ENCODE measurements at regions not wholly inside any gene's neighbourhood (a gene's known extent, or its start where the extent isn't known, plus 50 kb on each side); places are given as distances from the start of the nearest gene placed in this dataset.
"Not testable (repeated sequence)": the region's sequence is repeated elsewhere in the genome, so short reads cannot be mapped to it uniquely, and the experiment has no call there.

DNA sequence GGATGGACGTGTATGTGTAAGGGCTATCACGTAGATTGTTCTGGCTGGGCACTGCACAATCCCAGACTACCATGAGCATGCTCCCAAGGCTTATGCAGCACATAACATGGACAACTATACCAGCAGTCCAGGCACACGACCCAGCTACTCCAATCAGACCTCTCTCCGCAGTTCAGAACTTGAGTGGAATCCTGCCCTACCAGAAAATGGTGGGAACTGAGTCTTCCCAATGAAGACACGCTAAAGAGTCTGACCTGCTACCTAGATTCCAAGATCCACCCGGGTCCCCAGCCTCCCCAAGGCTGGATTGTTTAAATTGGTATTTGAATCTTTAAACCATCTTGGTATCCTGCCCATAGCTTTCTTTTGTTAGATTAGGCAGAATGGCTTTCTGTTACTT lies 251.3 kb upstream of the KAZN start:
- DNase-seq (ENCODE audit: low read depth), result no peak

DNA sequence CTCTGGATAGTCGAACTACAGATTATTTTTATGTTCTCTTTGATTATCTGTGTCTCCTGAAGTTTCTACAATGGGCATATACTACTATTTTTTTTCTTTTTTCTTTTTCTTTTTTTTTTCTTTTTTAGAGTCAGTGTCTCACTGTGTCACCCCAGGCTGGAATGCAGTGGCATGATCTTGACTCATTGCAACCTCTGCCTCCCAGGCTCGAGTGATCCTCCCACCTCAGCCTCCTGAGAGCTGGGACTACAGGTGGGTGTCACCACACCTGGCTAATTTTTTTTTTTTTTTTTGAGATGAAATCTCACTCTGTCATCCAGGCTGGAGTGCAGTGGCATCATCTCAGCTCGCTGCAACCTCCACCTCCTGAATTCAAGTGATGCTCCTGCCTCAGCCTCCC lies 250.7 kb upstream of the KAZN start:
- DNase-seq (ENCODE audit: low read depth), result no peak

DNA sequence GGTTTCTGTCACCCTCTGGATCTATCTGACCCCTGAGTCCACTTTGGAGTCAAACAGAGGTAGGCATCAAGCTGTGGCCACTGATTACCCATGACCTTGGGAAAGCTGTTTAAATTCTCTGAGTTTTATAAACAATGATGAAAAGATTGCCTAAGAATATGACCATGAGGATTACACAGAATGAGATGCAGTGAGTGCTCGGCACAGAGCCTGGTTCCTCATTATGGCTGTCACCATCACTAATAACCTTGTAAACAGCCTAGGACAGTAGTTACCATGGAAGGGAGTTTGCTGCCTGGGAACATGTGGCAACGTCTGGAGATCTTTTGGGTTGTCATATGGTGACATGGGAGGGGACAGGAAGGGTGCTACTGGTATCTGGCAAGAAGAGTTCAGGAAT lies 248.3 kb upstream of the KAZN start:
- no peak for DNase-seq (ENCODE audit: low read depth)

DNA sequence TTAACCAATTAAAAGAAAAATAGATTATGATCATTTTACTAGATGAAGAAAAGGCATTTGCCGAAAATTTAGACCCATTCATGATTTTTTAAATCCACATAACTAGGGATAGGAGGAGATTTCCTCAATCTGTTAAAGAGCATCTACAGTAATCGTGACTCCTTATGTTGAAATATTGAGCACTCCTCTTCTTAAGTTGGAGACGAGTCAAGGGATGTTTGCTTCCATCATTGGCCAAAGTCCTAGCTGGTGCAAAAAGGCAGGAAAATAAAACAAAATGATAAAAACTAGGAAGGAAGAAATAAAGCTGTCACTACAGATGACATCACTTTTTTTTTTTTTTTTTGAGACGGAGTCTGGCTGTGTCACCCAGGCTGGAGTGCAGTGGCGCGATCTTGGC lies 245.6 kb upstream of the KAZN start:
- DNase-seq (ENCODE audit: low read depth), result no peak

DNA sequence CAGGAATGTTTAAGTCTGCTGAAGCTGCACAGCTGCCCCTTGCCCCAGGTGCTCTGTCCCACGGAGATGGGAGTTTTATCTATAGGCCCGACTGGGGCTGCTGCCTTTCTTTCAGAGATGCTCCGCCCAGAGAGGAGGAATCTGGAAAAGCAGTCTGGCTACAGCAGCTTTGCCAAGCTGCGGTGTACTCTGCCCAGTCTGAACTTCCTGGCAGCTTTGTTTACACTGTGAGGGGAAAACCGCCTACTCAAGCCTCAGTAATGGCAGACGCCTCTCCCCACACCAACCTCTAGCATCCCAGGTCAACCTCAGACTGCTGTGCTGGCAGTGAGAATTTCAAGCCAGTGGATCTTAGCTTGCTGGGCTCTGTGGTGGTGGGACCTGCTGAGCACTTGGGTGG lies 237.5 kb upstream of the KAZN start:
- DNase-seq (ENCODE audit: low read depth), result not testable (repeated sequence)

DNA sequence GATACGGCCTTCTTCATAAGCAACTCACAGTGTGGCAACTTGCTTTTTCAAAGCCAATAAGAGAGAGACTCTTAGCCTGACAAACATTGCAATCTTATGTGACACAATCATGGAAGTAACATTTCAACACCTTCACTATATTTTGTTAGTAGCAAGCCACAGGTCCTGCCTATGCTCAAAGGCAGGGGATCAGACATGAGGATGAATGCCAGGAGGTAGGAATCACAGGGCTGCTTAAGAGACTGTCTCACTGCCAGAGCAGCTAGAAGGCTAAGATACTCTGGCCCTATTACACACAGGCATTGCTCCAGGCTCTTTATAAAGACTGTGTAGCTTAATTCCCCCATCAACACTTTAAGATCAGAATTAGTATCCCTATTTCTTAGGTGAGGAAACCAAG lies 236.2 kb upstream of the KAZN start:
- no peak for DNase-seq (ENCODE audit: low read depth)

DNA sequence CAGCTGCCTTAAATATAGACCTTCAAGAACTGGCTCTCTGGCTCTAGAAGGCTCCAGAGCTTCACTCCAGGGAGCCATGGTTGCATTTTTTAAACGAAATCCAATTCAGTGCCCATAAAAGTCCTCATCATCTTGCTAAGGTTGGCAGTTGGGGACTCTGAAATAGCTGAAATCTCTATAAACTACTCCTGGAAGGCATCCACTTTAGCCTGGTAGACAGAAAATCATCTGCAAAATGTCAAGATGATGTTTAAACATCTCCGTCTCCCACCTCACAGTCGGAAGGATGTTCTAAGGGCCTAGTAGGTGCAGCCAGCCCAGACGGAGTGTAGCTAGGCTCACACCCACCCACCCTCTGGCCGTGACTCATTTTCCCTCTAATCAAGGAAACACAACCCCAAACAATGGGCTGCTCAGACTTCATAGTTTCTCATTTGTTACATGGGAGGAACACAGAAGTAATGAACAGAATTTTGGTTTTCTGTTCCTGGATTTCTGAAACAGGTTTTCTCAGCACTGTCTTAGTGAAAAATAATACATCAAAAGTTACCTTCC lies 235.4 kb upstream of the KAZN start:
- DNase-seq (ENCODE audit: low read depth), result no peak

DNA sequence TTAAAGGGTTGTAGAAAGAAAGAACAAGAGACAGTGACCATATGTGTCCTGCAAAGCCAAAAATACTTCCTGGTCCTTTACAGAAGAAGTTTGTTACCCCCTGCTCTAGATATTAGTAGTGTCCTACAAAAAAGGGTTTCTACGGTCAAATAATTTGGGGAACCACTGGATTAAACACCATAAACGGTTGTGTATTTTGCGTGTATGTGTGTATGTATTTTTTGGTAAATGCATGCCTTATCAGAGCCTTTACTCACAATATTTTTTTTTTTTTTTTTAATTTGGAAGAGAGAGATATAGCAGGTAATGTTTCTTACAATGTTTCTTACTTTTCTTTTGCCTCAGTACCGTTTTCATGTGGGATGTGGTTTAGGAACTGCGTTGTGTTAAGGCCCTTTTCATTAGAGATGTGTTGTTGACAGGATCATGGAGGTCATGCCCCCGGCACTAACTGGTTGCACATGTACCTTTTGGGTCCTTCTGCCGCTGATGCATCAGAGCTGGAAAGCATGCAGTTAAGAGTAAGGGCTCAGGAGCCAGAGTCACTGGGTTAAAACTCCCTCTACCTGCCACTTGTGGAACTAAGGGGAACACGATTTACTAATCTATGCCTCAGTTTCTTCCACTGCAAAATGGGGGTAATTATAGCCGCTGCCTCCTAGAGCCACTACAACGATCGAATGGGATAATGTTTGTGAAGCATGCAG lies 234.6 kb upstream of the KAZN start:
- no peak for DNase-seq (ENCODE audit: low read depth)

DNA sequence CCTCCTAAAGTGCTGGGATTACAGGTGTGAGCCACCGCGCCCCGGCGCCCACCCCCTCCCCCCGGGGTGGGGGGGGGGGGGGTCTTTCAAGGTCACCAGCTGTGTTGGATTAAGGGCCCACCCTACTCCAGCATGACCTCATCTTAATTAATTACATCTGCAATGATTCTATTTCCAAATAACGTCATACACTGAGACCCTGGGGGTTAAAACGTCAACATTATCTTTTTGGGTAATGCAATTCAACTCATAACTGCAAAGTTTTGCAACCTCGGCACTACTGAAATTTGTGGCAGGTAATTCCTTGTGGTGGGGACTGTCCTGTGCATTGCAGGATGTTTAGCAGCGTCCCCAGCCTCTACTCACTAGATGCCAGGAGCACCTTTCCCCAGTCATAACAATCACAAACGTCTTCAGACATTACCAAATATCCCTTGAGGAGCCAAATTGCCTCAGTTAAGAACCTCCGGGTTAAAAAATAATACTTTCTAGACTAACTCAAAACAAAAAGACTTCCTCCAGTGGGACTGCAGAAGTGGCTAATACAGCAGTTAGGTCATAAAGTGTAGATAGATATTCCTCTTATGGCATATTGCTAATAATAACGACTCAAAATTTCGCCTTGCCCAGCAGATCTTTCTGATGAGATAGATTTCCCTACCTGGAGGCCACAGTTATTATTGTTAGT lies 233.0 kb upstream of the KAZN start:
- no peak for DNase-seq (ENCODE audit: low read depth)

DNA sequence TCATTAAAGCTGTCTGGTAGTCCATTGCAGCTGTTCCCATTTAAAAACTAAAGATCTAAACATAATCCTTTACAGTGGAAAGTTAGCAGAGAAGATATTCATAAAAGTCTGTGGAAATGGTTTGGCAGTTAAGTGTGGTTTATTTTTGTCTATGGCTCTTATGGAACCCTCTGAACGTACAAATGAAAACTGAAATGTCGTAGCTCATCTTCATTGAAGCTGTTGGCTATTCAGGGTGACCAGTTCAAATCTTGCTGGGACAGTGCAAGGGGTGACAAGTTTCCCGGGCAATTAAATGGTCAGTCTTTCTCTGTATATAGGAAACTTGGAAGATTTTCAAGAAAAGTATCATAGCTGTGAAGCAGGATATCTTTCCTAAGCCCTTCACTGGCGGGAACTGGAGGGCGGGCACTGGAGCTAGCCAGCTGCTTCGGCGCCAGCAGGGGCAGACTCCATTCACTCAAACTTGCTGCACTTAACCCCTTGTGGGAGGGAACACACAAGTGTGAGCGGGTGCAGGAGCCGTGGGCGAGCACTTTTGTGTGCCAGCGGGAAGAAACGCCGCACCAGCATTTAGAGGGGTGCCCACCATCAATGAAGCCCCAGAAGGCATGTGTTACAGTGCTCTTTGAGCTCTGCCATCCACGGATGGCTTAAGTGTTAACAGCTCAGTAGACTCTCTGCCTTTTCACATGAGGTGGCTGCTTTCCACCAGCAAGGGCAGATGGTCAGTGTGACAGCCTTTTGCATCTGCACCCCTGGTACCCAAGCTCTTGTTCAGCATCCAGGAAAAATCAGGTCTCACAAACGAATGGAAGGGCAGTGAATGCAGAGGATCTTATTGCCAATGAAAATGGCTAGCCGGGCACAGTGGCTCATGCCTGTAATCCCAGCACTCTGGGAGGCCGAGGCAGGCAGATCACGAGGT lies 232.1 kb upstream of the KAZN start:
- no peak for DNase-seq (ENCODE audit: low read depth)

DNA sequence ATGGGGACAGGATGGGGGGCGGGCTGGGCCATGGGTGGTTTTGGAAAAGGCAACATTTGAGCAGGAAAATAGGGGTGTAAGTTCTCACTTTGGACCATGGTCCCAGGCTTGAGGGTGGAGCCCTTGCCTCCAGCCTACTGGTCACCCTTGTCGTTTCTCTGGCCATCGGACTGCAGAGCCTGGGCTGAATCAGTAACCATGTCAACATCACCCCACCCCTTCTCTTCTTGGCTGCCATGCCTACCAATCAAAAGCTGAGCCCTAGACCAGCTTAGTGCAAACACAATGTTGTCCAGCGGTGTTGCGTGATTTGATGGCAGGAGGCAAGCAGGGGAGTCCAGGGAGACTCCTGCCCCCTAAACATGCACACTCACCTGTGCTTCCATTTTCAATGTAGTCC lies 231.0 kb upstream of the KAZN start:
- DNase-seq (ENCODE audit: low read depth), result no peak

DNA sequence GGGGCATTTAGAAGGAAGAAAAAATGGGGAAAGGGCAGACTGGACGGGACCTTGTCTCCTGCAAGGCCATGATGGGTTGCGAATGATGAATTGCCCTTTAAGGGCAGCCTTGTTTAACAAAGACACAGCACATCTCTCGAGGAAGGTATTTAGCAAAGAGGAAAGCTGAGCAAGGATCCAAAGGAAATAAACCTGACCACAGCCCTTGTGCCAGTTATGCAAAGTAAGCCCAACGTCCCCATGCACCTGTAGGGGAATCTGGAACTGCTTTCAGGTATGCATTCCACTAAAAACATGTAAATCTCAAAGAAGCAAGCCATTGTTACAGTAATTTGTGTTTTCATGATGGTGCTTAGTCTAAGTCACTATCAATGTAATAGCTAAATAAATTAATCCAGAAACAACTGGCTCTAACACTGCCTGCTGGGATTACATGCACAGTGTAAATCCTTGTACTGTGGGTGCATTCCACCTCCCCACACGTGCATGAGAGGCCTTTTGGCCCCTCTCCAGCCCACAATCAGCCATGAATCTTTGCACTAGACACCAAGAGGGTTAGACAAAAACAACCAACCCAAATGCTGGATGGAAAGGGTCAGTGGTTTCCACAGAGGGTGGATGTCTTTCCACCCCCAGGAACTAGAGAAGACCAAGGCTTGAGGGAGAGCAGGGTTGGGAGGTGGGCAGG lies 228.8 kb upstream of the KAZN start:
- DNase-seq (ENCODE audit: low read depth), result no peak

DNA sequence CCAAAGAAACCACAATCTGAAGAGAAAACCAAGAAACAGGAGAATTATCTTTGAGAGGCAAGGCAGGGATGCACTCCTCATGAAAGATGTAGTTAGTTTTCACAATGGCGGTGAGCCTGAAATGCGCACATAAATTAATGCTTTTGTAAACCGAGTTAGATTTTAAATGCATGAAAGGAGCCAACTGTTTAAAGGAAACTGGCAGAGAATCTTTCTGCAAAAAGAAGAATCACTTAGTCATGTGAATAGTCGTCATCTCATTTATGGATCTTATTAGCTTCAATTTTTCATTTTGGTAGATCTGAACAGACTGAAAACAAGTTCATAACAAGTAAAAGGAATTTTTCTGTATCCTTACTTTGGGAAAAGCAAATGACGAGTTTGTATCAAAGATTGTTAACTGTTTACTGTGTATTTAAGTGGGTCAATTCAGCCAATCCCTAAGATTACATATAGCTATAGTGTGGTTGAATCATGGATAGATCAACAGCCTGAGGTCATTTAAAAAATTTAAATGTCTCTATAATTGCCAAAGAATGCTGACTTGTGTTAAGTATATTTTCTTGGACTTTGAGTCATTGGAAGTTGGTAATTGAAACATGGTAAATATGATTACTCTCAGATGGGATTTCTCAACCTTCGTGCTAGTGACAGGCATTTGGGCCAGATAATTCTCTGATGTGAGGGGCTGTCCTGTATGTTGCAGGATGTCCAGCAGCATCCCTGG lies 226.6 kb upstream of the KAZN start:
- DNase-seq (ENCODE audit: low read depth), result no peak

DNA sequence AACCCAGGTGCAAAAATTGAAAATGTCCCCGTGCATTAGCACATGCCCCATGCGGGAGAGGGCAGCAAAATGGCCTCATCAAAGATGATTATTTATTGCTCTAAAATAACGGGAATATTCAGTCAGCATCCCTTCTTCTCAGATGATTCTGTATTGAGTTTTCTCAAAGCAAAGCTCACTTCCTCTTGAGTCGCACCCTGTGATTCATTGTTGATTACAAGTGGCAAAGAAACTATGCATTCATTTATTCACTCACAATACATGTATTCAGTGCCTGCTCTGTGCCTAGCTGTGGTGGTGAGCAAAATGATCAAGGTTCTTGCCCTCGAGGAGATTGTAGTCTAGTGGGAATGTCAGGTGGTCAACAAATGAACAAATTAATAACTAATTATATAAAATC lies 226.0 kb upstream of the KAZN start:
- no peak for DNase-seq (ENCODE audit: low read depth)

DNA sequence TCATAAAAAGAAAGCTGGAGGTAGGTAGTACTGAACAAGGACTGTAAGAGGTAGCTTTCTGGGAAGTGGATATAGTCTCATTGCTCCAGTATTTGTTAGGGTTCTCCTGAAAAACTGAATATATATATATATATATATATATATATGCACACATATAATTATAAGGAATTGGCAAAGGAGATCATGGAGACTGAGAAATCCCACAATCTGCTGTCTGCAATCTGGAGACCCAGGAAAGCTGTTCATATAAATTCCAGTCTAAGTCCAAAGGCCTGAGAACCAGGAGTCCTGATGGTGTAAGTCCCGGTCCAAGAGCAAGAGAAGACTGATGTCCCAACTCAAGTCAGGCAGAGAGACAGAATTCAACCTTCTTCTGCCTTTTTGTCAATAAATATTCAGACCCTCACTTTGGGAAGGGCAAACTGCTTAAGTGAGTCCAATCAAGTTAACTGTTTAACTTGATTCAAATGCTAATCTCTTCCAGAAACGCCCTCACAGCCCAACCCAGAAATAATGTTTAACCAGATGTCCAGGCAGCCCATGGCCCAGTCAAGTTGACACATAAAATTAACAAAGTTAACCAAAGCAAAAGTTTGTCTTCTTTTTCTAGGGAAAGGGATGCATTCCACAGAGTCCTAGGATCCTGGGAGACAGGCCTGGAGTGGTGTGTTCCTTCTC lies 225.3 kb upstream of the KAZN start:
- no peak for DNase-seq (ENCODE audit: low read depth)

DNA sequence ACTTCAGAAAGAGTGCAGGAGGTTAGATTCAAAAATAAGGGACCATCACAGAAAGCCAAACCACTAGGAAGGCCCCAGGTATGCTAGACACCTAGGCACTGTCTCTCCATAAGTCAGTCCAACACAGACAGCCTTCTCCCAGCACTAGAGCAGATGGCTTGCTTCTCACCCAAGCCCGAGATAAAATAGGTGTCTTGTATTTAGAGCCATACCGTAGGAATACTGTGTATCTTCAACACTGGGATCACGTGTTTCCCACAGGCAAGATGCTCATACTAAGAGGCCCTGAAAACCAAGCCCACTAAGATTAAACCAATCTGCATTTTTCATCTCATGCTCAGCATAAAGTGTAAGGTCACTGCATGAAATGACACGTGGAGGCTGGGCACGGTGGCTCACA lies 223.3 kb upstream of the KAZN start:
- DNase-seq (ENCODE audit: low read depth), result no peak

DNA sequence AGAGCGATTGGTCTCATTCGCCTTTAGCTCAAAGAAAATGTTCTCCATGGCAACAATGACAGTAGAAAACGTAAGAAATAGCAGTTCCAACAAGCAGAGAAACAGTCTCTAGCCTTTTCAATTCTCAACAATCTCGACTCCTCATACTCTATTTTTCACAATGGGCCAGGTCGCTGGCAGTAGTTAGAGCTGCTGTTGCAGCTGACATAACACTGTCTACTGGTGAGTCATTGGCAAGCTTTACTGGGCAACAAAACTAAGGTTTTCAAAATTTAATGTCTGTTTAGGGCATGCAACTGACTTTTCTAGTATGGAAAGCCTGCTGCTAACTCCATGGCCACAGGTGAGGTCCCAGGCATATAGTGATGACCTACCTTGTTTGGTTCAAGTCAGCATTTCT lies 221.1 kb upstream of the KAZN start:
- no peak for DNase-seq (ENCODE audit: low read depth)

DNA sequence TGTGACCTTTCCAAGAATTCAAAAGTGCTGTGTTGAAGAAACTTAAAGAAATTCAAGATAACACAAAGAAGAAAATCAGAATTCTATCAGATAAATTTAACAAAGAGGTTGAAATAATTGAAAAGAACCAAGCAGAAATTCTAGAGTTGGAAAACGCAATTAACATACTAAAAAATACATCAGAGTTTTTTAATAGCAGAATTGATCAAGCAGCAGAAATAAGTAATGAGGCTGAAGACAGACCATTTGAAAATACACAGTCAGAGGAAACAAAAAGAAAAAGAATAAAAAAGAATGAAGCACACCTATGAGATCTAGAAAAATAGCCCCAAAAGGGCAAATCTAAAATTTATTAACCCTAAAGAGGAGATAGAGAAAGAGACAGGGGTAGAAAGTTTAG lies 218.1 kb upstream of the KAZN start:
- no peak for DNase-seq (ENCODE audit: low read depth)

DNA sequence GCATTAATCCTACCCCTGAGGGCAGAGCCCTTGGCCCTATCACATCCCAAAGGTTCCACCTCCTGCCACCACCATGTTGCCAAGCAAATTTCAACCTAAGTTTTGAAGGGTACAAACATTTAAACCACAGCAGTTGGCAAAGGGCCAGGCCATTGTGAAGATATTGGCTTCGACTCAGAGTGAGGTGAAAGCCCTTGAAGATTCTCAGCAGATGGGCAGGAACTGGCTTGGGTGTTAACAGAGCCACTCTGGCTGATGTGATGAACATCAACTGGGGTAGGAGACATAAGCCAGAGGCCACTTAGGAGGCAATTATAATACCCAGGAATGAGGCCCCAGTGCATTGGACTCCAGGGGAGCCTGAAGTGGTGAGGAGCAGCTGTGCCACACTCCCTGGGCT lies 207.7 kb upstream of the KAZN start:
- DNase-seq (ENCODE audit: low read depth), result no peak

DNA sequence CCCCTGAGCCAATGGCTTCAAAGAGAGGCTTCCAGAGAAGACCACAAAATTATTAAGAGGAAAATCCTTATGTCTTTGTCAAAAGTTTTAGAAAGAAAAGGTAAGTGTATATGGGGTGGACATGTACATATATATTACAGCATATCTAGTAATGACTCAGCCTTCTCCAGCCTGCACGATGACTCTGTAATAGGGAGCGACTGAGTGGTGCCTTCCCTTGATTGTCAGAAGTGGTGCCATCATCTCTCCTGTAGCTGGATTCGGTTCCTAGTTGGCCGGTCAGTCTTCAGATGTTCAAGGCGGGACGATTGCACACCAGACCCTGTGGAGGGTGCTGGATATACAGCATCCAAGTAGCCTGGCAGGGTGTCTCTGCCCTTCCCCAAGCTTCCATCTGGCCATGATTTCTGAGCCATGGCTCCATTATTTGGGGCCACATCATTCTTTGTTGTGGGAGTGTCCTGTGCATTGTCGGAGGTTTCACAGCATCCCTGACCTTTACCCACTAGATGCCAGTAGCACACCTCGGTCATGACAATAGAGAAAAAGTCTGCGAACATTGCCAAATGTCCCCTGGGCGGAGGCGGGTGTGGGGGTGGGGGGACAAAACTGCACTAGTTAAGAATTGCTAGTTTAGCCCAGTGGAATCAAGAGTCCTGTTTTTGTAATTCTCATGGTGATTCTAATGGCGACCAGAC lies 206.2 kb upstream of the KAZN start:
- no peak for DNase-seq (ENCODE audit: low read depth)

Measured in stimulated activated CD4-positive, alpha-beta T cell treated with anti-CD3 and anti-CD28 coated beads, Interleukin-2, amount 100 ng/mL, for 4 hours (primary cell).